ENCODE measurements at regions not wholly inside any gene's neighbourhood (a gene's known extent, or its start where the extent isn't known, plus 50 kb on each side); places are given as distances from the start of the nearest gene placed in this dataset.

GRCh38 chrX:39406799-39407198, 605.5 kb downstream of the MID1IP1 start:
- Histone ChIP-seq H3K27me3 (ENCODE audit: low read length) (no peaks in the 10 kb centered on the region), H3F3A (ENCODE audit: insufficient read depth) (no peaks in the 10 kb centered on the region), H3K4me3 (ENCODE audit: insufficient read depth, low read length, poor library complexity, severe bottlenecking) (no peak overlapping the region), H4K20me1 (ENCODE audit: low read depth, low read length) (no peaks in the 10 kb centered on the region), H3K4me2 (ENCODE audit: low read depth, low read length, poor library complexity, severe bottlenecking) (no peak overlapping the region), H2AFZ (ENCODE audit: low read depth, low read length, severe bottlenecking) (no peak overlapping the region), H3K27ac (ENCODE audit: low read depth, low read length) (no peak overlapping the region), H3K9me3 (ENCODE audit: insufficient read depth, low read length) (no peaks in the 10 kb centered on the region), H3K9ac (ENCODE audit: low read length) (no peak overlapping the region), H3K9me2 (replicated peaks; ENCODE audit: insufficient read depth, low read length) (no peaks in the 10 kb centered on the region), H3K79me2 (ENCODE audit: insufficient read depth, low read length) (no peaks in the 10 kb centered on the region), H3K36me3 (ENCODE audit: low read length) (no peaks in the 10 kb centered on the region)
- no peak for TF ChIP-seq EZH2phosphoT487 (conservative IDR thresholded peaks at IDR 0.05; ENCODE audit: low read length)
- no peak for TF ChIP-seq CTCF (IDR thresholded peaks at IDR 0.05; ENCODE audit: insufficient read depth, low read length, poor library complexity, severe bottlenecking)

- Histone ChIP-seq H3K9me3 (ENCODE audit: insufficient read depth, low read length) (no peaks in the 10 kb centered on the region), H3K4me2 (ENCODE audit: low read depth, low read length, poor library complexity, severe bottlenecking) (no peak overlapping the region)
Observed at GRCh38 chrX:39409246-39409917, 608.1 kb downstream of the MID1IP1 start.

GRCh38 chrX:39414290-39414854, 613.1 kb downstream of the MID1IP1 start:
- Histone ChIP-seq H4K20me1 (ENCODE audit: low read depth, low read length) (no peaks in the 10 kb centered on the region), H3K27me3 (ENCODE audit: low read length) (no peaks in the 10 kb centered on the region), H3K27ac (ENCODE audit: low read depth, low read length) (no peak overlapping the region), H3K4me2 (ENCODE audit: low read depth, low read length, poor library complexity, severe bottlenecking) (no peak overlapping the region), H2AFZ (ENCODE audit: low read depth, low read length, severe bottlenecking) (no peak overlapping the region), H3K9me3 (ENCODE audit: insufficient read depth, low read length) (no peaks in the 10 kb centered on the region), H3K4me3 (ENCODE audit: insufficient read depth, low read length, poor library complexity, severe bottlenecking) (no peak overlapping the region), H3K79me2 (ENCODE audit: insufficient read depth, low read length) (no peaks in the 10 kb centered on the region), H3K9ac (ENCODE audit: low read length) (no peak overlapping the region), H3F3A (ENCODE audit: insufficient read depth) (no peaks in the 10 kb centered on the region), H3K9me2 (replicated peaks; ENCODE audit: insufficient read depth, low read length) (no peaks in the 10 kb centered on the region), H3K36me3 (ENCODE audit: low read length) (no peaks in the 10 kb centered on the region)
- TF ChIP-seq EZH2phosphoT487 (conservative IDR thresholded peaks at IDR 0.05; ENCODE audit: low read length) (no peak), CTCF (IDR thresholded peaks at IDR 0.05; ENCODE audit: insufficient read depth, low read length, poor library complexity, severe bottlenecking) (no peak)

More at GRCh38 chrX:39409246-39409917, 608.1 kb downstream of the MID1IP1 start:
- Histone ChIP-seq H3K4me3 (ENCODE audit: insufficient read depth, low read length, poor library complexity, severe bottlenecking) (no peak overlapping the region), H2AFZ (ENCODE audit: low read depth, low read length, severe bottlenecking) (no peak overlapping the region), H4K20me1 (ENCODE audit: low read depth, low read length) (no peaks in the 10 kb centered on the region), H3K27ac (ENCODE audit: low read depth, low read length) (no peak overlapping the region), H3K9ac (ENCODE audit: low read length) (no peak overlapping the region), H3K79me2 (ENCODE audit: insufficient read depth, low read length) (no peaks in the 10 kb centered on the region), H3K36me3 (ENCODE audit: low read length) (no peaks in the 10 kb centered on the region), H3K9me2 (replicated peaks; ENCODE audit: insufficient read depth, low read length) (no peaks in the 10 kb centered on the region), H3K27me3 (ENCODE audit: low read length) (no peaks in the 10 kb centered on the region), H3F3A (ENCODE audit: insufficient read depth) (no peaks in the 10 kb centered on the region)
- TF ChIP-seq CTCF (IDR thresholded peaks at IDR 0.05; ENCODE audit: insufficient read depth, low read length, poor library complexity, severe bottlenecking) (no peak), EZH2phosphoT487 (conservative IDR thresholded peaks at IDR 0.05; ENCODE audit: low read length) (no peak)
